Neural cell (in vitro differentiated cells): ENCODE measurements at regions not wholly inside any gene's neighbourhood (a gene's known extent, or its start where the extent isn't known, plus 50 kb on each side); places are given as distances from the start of the nearest gene placed in this dataset.
"Not testable (repeated sequence)": the region's sequence is repeated elsewhere in the genome, so short reads cannot be mapped to it uniquely, and the experiment has no call there.

Experiments used
- H2AFZ ChIP-seq: fragments of 200-600, 300-800 bp; sonication (generic), shearing (Covaris generic); 2 replicates; pipeline ENCODE4 v1.6.0; 2014; ENCODE audit warnings: low read depth, mild to moderate bottlenecking, antibody characterized with exemption, low read length, moderate library complexity
- H3F3A ChIP-seq: fragments of 200-600 bp; shearing (Covaris generic); 2 replicates; pipeline ENCODE4 v1.6.1; 2016; ENCODE audit warnings: mild to moderate bottlenecking, moderate library complexity, mixed read lengths, antibody characterized with exemption, low read length; ENCODE audit not compliant: insufficient read depth, poor library complexity, severe bottlenecking
- H3K27ac ChIP-seq: fragments of 200-600, 300-800 bp; sonication (generic), shearing (Covaris generic); 2 replicates; pipeline ENCODE4 v1.5.1; 2014; ENCODE audit warnings: mild to moderate bottlenecking, low read length, moderate library complexity
- H3K27me3 ChIP-seq: fragments of 300-800, 200-600 bp; sonication (generic), shearing (Covaris generic); 2 replicates; pipeline ENCODE4 v1.6.0; 2014; ENCODE audit warnings: mild to moderate bottlenecking, low read depth, low read length, moderate library complexity; ENCODE audit not compliant: insufficient read depth
- H3K36me3 ChIP-seq: fragments of 300-800, 200-600 bp; sonication (generic), shearing (Covaris generic); 2 replicates; pipeline ENCODE4 v1.5.1; 2014; ENCODE audit warnings: mild to moderate bottlenecking, antibody characterized with exemption, low read length, moderate library complexity; ENCODE audit not compliant: insufficient read depth
- H3K4me2 ChIP-seq: fragments of 300-800, 200-600 bp; sonication (generic), shearing (Covaris generic); 2 replicates; pipeline ENCODE4 v1.6.0; 2014; ENCODE audit warnings: mild to moderate bottlenecking, low read length
- H3K4me3 ChIP-seq: fragments of 300-800, 200-600 bp; sonication (generic), shearing (Covaris generic); 2 replicates; pipeline ENCODE4 v1.5.1; 2014; ENCODE audit warnings: mild to moderate bottlenecking, low read length, moderate library complexity
- H3K79me2 ChIP-seq: fragments of 200-600 bp; shearing (Covaris generic); replicated peaks from 2 replicates; pipeline ENCODE4 v1.6.0; 2014; ENCODE audit warnings: mild to moderate bottlenecking, low read length, moderate library complexity; ENCODE audit not compliant: insufficient read depth
- H3K9ac ChIP-seq: fragments of 300-800, 200-600 bp; sonication (generic), shearing (Covaris generic); 2 replicates; pipeline ENCODE4 v1.6.1; 2016; ENCODE audit warnings: mild to moderate bottlenecking, low read length, mixed read lengths
- H3K9me2 ChIP-seq: fragments of 200-600 bp; shearing (Covaris generic); 2 replicates; pipeline ENCODE4 v1.6.1; 2016; ENCODE audit warnings: mild to moderate bottlenecking, low read length, mixed read lengths; ENCODE audit not compliant: insufficient read depth
- H3K9me3 ChIP-seq: fragments of 200-600, 300-800 bp; sonication (generic), shearing (Covaris generic); 2 replicates; pipeline ENCODE4 v1.6.1; 2016; ENCODE audit warnings: mild to moderate bottlenecking, mixed run types, low read length, moderate library complexity, mixed read lengths
- H4K20me1 ChIP-seq: fragments of 200-600 bp; shearing (Covaris generic); 2 replicates; pipeline ENCODE4 v1.6.1; 2016; ENCODE audit warnings: mild to moderate bottlenecking, mixed run types; ENCODE audit not compliant: insufficient read depth
- CTCF ChIP-seq: fragments of 450-650 bp; IDR thresholded peaks from 2 replicates; pipeline ENCODE4 v1.5.1; 2014; ENCODE audit warnings: antibody characterized with exemption, mild to moderate bottlenecking, moderate library complexity; ENCODE audit not compliant: poor library complexity, severe bottlenecking
- EP300 ChIP-seq: fragments of 450-650 bp; conservative IDR thresholded peaks from 2 replicates; pipeline ENCODE4 v1.6.1; 2014; ENCODE audit warnings: antibody characterized with exemption, mild to moderate bottlenecking, moderate library complexity; ENCODE audit not compliant: poor library complexity, severe bottlenecking
- EZH2 ChIP-seq: fragments of 200-600, 300-800 bp; shearing (Covaris generic), sonication (generic); IDR thresholded peaks from 2 replicates; pipeline ENCODE4 v1.6.1; 2014; ENCODE audit warnings: antibody characterized with exemption, low read length, borderline replicate concordance, mild to moderate bottlenecking; ENCODE audit not compliant: insufficient read depth, poor library complexity, severe bottlenecking
- MXI1 ChIP-seq: fragments of 450-650 bp; conservative IDR thresholded peaks from 2 replicates; pipeline ENCODE4 v1.6.1; 2014; ENCODE audit warnings: antibody characterized with exemption, mild to moderate bottlenecking; ENCODE audit not compliant: poor library complexity, severe bottlenecking
- POLR2AphosphoS5 ChIP-seq: IDR thresholded peaks from 2 replicates; pipeline ENCODE4 v1.6.1; 2012
- RAD21 ChIP-seq: fragments of 450-650 bp; conservative IDR thresholded peaks from 2 replicates; pipeline ENCODE4 v1.6.1; 2014; ENCODE audit warnings: antibody characterized with exemption, mild to moderate bottlenecking, moderate library complexity
- REST ChIP-seq: IDR thresholded peaks from 2 replicates; pipeline ENCODE4 v1.6.1; 2012; ENCODE audit warnings: borderline replicate concordance
- SMC3 ChIP-seq: fragments of 450-650 bp; conservative IDR thresholded peaks from 2 replicates; pipeline ENCODE4 v1.6.1; 2014; ENCODE audit warnings: antibody characterized with exemption, mild to moderate bottlenecking, moderate library complexity; ENCODE audit not compliant: poor library complexity
- TAF1 ChIP-seq: IDR thresholded peaks from 2 replicates; pipeline ENCODE4 v1.6.1; 2012; ENCODE audit warnings: low read depth

DNA sequence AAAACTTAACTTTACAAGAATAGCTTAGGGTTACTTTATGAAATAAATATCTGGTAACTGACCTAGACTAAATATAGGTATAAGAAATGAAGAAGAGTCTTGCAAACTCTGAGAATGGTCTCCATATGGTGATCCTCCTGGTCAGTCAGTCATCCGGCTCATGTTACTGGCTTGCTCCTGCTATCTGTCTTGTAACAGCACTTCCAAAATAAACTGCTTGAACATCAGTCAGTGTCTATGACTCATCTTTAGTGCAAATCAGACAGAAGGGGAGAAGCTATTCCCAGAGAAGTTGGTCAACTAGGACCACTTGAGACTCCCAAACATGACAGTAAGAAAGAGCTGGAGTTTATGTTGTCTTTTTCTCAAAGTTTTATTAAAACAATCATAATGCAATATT is 1550.9 kb downstream of the PCDH9 start:
- Histone ChIP-seq H3K4me3 (no peak overlapping the region), H3K9ac (no peak overlapping the region), H3K36me3 (no peaks in the 10 kb centered on the region), H3F3A (no peaks in the 10 kb centered on the region), H3K27ac (no peak overlapping the region), H3K9me2 (no peaks in the 10 kb centered on the region), H3K9me3 (no peaks in the 10 kb centered on the region), H3K79me2 (no peaks in the 10 kb centered on the region), H3K4me2 (no peak overlapping the region), H3K27me3 (no peaks in the 10 kb centered on the region), H4K20me1 (no peaks in the 10 kb centered on the region), H2AFZ (no peak overlapping the region)
- no peak for TF ChIP-seq TAF1
- no peak for TF ChIP-seq MXI1
- TF ChIP-seq CTCF: no peak
- no peak for TF ChIP-seq RAD21
- TF ChIP-seq REST: no peak
- no peak for TF ChIP-seq EZH2
- TF ChIP-seq SMC3: no peak
- no peak for TF ChIP-seq POLR2AphosphoS5
- no peak for TF ChIP-seq EP300

- H3K36me3 ChIP-seq: no peaks in the 10 kb centered on the region
- H3K27ac ChIP-seq: no peak overlapping the region
- H3K9me2 ChIP-seq: no peaks in the 10 kb centered on the region
- no peaks in the 10 kb centered on the region for H3K27me3 ChIP-seq
- TF ChIP-seq SMC3 (no peak), REST (no peak), POLR2AphosphoS5 (no peak), TAF1 (no peak), CTCF (no peak), RAD21 (no peak), MXI1 (no peak), EZH2 (no peak), EP300 (no peak)
- H2AFZ ChIP-seq: no peak overlapping the region
- H3F3A ChIP-seq: no peaks in the 10 kb centered on the region
- H4K20me1 ChIP-seq: no peaks in the 10 kb centered on the region
- H3K9ac ChIP-seq: no peak overlapping the region
- H3K4me3 ChIP-seq: no peak overlapping the region
- H3K79me2 ChIP-seq: no peaks in the 10 kb centered on the region
- H3K4me2 ChIP-seq: no peak overlapping the region
- no peaks in the 10 kb centered on the region for H3K9me3 ChIP-seq
These were observed 1552.2 kb downstream of the PCDH9 start for GRCh38 chr13:65677906-65678305.

DNA sequence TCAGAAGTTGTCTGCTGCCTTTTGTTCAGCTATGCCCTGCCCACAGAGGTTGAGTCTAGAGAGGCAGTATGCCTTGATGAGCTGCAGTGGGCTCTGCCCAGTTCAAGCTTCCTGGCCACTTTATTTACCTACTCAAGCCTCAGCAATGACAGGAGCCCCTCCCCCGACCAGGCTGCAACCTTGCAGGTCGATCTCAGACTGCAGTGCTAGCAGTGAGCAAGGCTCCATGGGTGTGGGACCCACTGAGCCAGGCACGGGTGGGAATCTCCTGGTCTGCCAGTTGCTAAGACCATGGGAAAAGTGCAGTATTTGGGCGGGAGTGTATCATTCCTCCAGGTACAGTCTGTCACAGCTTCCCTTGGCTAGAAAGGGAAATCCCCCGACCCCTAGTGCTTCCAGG is 1554.8 kb downstream of the PCDH9 start:
- H3K4me3 ChIP-seq, H3K36me3 ChIP-seq, H3K9me2 ChIP-seq, H3K9ac ChIP-seq, H4K20me1 ChIP-seq, H3K79me2 ChIP-seq, H3K27ac ChIP-seq, H3K9me3 ChIP-seq, H3F3A ChIP-seq, H3K27me3 ChIP-seq, H3K4me2 ChIP-seq, H2AFZ ChIP-seq: not testable (repeated sequence)
